GM19099 (cell line): ENCODE measurements at regions not wholly inside any gene's neighbourhood (a gene's known extent, or its start where the extent isn't known, plus 50 kb on each side); places are given as distances from the start of the nearest gene placed in this dataset.

ENCODE experiments used
- POLR2A ChIP-seq: IDR thresholded peaks from 3 replicates; pipeline ENCODE4 v1.6.1; 2011; ENCODE audit warnings: low read depth; ENCODE audit not compliant: insufficient read length; ENCODE audit errors: extremely low read depth

DNA sequence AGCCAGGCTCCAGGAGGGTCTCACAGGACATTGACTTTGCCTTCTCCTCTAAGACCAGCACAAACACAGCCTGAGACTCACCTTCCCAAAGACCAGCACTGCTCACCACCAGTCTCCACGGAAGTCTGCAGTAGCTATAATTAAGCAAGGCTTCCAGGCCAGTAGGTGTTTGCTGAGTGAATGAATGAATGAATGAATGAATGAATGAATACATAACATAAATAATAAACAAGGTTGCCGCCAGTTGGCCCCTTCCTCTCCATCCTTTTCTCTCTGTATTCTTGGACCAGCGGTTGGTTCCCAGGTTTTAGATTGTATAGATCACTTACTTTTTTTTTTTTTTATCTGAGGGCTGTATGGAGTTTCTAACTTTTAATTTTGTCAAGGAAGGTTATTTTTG lies 222.4 kb upstream of the ID2 start:
- TF ChIP-seq POLR2A: no peak

DNA sequence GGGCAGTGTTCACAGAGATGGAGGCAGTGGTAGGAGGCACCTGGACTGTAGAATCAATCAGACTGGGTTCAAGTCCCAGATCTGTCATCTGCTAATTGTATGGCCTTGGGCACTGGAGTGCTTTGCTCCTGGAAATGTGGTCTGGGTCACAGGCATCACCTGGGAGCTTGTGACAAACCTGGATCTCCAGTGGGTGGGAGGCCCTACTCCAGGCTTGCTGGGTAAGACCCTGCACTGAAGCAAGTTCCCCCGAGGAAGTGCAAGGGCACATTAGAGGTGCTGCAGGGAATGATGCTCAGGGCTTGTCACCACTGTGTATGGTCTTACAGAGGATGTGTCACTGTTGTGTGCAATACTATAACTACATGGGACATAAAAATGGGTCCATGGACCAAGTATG lies 220.5 kb upstream of the ID2 start:
- TF ChIP-seq POLR2A: no peak

- no peak for TF ChIP-seq POLR2A
Measured at GRCh38 chr2:8462280-8462679, 219.6 kb upstream of the ID2 start.

DNA sequence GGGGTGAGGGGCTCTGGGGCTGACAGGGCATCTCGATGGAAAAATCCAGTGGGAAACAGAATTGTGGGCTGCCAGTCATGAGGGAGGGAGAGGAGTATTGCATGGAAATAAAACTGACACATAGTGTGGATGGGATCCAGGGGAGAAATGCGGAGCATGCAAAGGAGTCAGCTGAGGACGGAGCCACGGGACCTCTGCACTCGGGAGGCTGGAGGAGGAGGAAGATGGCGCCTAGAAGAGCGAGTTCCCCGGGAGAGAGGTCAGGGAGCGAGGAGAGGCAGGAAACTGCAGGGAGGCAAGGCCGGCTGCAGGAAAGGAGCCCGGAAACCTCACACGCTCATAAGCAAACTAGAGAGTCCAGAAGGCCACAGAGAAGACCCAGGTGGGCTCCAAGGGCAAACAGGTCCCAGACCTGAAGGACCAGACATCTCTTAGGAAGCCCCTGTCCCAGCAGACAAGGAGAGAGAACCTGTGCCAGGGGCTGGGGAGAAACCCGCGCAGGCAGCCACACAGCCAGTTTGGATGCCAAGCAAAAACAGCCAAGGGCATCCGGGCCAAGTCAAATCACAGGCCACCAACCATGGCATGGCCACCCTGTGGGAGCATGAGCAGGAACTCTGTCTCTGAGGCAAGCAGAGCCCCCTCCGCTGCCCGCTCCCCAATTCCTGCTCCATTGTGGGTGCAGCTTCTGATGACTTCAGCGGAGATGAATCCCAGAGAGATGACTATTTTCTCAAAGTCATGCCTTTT lies 218.8 kb upstream of the ID2 start:
- TF ChIP-seq POLR2A: no peak

DNA sequence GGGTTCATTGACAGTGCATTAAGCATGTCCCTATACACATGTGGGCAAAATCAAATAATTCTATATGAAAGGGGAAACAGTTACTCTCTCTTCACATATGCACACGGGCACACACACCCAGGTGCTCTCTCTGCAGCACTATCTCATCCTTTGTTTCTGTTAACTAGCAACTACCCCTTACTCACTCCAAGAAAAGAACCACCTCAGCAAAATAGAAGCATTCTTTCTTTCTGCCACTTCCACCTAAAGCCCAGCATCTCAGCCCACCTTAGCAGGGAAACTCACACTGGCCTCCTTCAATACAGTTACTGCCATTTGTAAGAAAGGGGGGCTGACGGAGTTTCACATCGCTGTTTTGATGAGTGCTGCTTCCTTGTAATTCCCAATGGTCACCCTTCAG lies 216.3 kb upstream of the ID2 start:
- no peak for TF ChIP-seq POLR2A

DNA sequence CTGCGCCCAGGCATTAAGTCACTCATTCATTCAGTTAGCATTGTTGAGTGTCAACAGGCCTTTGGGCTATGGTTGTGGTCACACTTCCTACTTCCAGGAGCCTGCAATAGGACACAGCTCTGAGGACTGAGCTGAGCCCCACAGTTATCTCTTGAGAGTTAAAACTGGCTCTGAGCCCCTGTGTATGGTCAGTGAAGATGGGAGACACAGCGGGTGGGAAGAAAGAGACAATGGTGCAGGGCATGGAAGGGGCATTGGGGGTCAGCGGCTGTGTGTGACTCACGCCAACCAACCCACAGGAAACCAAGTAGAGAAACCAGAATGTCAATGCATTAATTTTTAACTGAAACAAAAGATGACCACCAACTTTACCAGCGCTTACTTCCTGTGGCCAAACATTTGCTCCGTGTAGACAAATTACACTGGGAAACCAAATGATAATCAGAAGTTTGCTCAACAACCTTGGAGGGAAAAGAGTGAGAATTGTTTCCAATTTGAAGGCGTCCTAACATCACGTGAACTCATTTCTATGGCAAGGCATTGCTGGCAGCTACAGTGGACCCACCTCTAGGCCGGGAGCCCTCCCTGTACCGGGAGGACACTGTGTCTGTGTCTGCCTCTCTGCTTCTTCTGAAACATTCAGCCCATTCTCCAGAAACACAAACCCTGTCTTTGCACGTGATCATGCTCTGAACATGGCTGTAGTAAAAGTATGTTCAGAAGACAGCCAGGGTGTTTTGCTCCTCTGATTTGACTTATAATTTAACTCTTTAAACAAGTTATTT lies 212.0 kb upstream of the ID2 start:
- TF ChIP-seq POLR2A: no peak

- TF ChIP-seq POLR2A: no peak
Measured at GRCh38 chr2:8472545-8473323, 209.1 kb upstream of the ID2 start.

GRCh38 chr2:8475349-8476031 lies 206.4 kb upstream of the ID2 start:
- no peak for TF ChIP-seq POLR2A

DNA sequence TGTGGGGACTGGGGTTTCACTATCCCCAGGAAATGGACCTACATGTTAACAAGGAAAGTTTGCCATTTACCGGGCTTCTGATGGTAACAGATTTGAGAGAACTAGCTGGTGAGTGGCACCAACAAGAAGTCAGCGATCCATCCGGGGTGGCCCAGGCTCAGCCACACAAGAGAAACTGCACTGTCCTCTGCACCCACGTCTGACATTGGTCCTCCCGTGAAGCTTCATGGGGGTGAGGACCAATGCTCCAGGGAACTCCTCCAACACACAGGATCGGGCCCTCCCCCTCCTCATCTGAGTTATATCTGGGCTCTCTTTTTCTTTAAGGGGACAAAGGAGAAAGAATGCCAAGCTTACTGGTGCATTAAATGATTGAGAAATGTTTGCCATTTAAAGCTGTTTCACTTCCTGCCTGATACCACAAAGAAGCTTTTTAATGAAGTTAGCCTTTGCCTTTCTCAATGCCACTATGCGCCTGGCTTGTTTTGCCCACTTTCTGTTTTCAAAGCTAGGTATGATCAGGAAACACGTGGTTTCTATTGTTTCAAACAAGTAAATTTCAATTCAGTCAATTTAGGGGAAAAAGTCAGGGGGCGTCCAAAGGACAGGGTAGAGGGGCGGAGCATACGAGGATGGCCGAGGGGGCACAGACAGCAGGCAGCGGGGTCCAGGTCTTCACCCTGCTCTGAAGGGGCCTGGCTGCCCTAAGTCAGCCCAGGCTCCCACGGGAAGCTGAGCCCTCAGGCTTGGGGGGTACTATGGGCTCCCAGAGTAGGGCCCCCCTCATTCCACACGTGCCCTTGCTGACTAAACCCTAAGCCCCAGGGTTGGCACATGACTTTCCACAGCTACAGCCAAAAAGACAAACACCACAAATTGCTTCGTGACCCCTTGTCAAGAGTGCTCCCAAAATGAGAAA lies 204.0 kb upstream of the ID2 start:
- TF ChIP-seq POLR2A: no peak

DNA sequence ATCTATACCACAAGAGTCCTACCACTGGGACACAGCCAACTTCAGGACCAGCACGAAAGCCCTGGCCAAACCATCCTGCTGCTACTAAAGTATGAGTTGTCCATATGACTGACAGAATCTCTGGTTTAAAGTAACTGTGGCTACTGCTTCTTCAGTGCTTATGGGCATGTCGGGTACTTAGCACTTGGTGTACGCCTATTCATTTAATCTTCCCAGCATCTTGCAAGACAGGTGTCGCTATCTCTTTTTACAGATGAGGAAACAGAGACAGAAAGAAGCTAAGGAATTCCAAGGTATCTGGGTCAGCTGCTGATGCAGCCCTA lies 203.4 kb upstream of the ID2 start:
- TF ChIP-seq POLR2A: no peak

- no peak for TF ChIP-seq POLR2A
Measured at GRCh38 chr2:8479298-8479697, 202.6 kb upstream of the ID2 start.

- no peak for TF ChIP-seq POLR2A
Measured at GRCh38 chr2:8480915-8481314, 200.9 kb upstream of the ID2 start.

- no peak for TF ChIP-seq POLR2A
Measured at GRCh38 chr2:8481463-8482009, 200.3 kb upstream of the ID2 start.

- TF ChIP-seq POLR2A: no peak
Measured at GRCh38 chr2:8482432-8482831, 199.4 kb upstream of the ID2 start.

DNA sequence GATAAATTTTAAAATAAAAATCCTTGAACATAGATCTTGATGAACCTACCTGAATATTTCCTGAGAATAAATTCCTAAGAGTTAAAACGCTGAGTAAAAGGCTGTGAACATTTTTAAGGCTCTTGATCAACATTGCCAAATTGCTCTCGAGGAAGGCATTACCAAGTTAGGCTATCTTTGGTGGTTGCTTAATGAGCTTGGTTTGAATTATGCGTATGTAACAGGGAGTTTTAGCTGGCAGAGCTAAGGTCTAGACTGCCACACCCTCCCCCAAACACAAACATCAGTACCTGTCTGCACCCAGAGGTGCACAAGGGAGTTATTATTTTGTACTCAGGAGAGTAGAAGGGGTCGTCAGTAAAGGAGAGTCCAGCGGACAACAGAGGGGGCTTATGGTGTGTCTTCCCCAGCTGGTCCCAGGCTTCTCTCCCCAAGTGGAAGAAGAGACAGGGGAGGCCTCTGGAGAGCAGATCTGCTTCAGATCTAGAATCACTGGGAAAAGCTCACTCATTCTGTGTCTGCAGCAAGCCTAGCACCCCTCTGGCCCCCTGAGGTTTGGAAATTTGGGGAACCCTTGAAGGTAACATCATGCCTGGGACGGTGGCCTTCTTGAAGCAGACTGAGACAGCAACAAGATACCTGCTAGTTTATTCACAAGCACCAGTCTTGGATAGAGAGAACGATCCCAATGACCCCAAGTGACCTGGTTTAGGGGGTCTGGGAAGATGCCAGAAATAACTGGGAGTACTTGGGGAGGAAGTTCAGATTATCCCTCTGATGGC lies 197.2 kb upstream of the ID2 start:
- no peak for TF ChIP-seq POLR2A
